ENCODE measurements at regions not wholly inside any gene's neighbourhood (a gene's known extent, or its start where the extent isn't known, plus 50 kb on each side); places are given as distances from the start of the nearest gene placed in this dataset.

DNA sequence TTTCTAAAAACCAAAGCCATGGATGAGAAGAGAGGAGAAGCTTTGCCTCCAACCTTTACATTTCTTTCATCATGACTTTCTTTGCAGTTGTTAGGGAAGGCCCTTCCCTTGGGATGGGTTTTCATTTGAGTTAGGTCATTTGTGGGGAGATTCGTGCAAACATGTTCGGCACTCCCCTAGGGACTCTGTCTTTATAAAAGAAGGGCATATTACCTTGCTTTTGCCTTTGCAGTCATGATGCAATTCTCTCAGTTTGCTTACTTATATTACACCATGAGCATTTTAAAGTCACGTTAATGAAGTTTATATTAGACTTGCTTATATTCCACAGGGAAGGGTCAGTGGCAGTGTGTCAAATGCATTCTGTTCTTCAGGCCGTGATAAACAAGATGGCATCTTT is 289.3 kb upstream of the WWC1 start:
- H3K4me1 ChIP-seq (ENCODE audit: control insufficient read depth in 1 of 2, insufficient read depth in 2 of 2, low read length in 2 of 2) = no peaks in the 10 kb centered on the region

DNA sequence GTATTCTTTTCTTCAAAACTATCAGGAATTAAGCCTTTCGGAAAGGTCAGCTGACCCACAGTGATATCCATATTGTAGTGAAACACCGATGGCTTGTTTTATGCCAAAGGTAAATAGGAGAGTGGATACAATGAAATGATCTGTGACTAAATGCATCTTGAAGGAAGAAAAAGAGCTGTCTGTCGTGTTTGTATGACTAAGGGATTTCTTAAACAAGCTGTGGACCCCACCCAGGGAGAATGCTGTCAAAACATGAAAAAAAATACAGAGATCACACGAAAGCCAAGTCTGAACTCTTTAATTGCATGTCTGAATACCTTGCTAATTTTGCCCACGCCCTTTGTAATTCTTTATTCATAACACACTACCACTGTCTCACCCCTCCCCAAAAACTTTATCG is 286.4 kb upstream of the WWC1 start:
- Histone ChIP-seq H3K9me3 (ENCODE audit: insufficient read depth, low read depth, low read length) (no peaks in the 10 kb centered on the region), H3K79me2 (ENCODE audit: control insufficient read depth, insufficient read depth, low read length, poor library complexity) (no peaks in the 10 kb centered on the region), H2BK5ac (ENCODE audit: low read depth, low read length, poor library complexity) (no peak overlapping the region), H4K91ac (ENCODE audit: low read depth, low read length) (no peak overlapping the region), H3K23ac (ENCODE audit: low read length) (no peak overlapping the region), H2AFZ (ENCODE audit: insufficient read depth, low read length, poor library complexity) (no peak overlapping the region), H3K27me3 (ENCODE audit: insufficient read depth, low read length) (no peaks in the 10 kb centered on the region), H3K36me3 (ENCODE audit: control insufficient read depth in 1 of 2, insufficient read depth in 2 of 2, low read length in 2 of 2) (no peaks in the 10 kb centered on the region), H3K4me3 (ENCODE audit: low read depth, low read length) (no peak overlapping the region), H3K18ac (ENCODE audit: low read length) (no peak overlapping the region), H3K79me1 (ENCODE audit: low read length) (no peaks in the 10 kb centered on the region), H2BK120ac (ENCODE audit: insufficient read depth, low read length, poor library complexity) (no peak overlapping the region), H3K4me2 (ENCODE audit: low read length) (no peak overlapping the region), H2BK12ac (ENCODE audit: low read length) (no peak overlapping the region), H3K27ac (ENCODE audit: low read depth, low read length) (no peak overlapping the region), H3K9ac (ENCODE audit: low read length) (no peak overlapping the region), H3K14ac (ENCODE audit: low read length) (no peak overlapping the region), H3K4me1 (ENCODE audit: control insufficient read depth in 1 of 2, insufficient read depth in 2 of 2, low read length in 2 of 2) (no peaks in the 10 kb centered on the region), H2AK5ac (ENCODE audit: low read length) (no peak overlapping the region), H4K8ac (ENCODE audit: low read depth, low read length) (no peak overlapping the region), H4K12ac (ENCODE audit: low read depth, low read length) (no peak overlapping the region), H3K4ac (ENCODE audit: low read depth, low read length) (no peak overlapping the region)
- no CpG with 5 or more reads among the region's 6 CpGs for WGBS (ENCODE audit: extremely low coverage, insufficient coverage, insufficient read length)
- no peak for DNase-seq

More for the DNA sequence above, 289.3 kb upstream of the WWC1 start:
- H3K9ac ChIP-seq (ENCODE audit: low read length) = no peak overlapping the region
- no peaks in the 10 kb centered on the region for H3K27me3 ChIP-seq (ENCODE audit: insufficient read depth, low read length)
- no peak overlapping the region for H3K4me2 ChIP-seq (ENCODE audit: low read length)
- no peak overlapping the region for H3K27ac ChIP-seq (ENCODE audit: low read depth, low read length)
- no peaks in the 10 kb centered on the region for H3K36me3 ChIP-seq (ENCODE audit: control insufficient read depth in 1 of 2, insufficient read depth in 2 of 2, low read length in 2 of 2)
- no peak overlapping the region for H2AFZ ChIP-seq (ENCODE audit: insufficient read depth, low read length, poor library complexity)
- no peaks in the 10 kb centered on the region for H3K9me3 ChIP-seq (ENCODE audit: insufficient read depth, low read depth, low read length)
- H3K4me3 ChIP-seq (ENCODE audit: low read depth, low read length) = no peak overlapping the region
- H2BK5ac ChIP-seq (ENCODE audit: low read depth, low read length, poor library complexity) = no peak overlapping the region
- no peak overlapping the region for H2BK120ac ChIP-seq (ENCODE audit: insufficient read depth, low read length, poor library complexity)
- no peak overlapping the region for H4K8ac ChIP-seq (ENCODE audit: low read depth, low read length)
- no CpG with 5 or more reads among the region's 4 CpGs for WGBS (ENCODE audit: extremely low coverage, insufficient coverage, insufficient read length)
- DNase-seq = no peak
- no peak overlapping the region for H2AK5ac ChIP-seq (ENCODE audit: low read length)
- no peak overlapping the region for H3K23ac ChIP-seq (ENCODE audit: low read length)
- no peak overlapping the region for H3K14ac ChIP-seq (ENCODE audit: low read length)
- no peak overlapping the region for H2BK12ac ChIP-seq (ENCODE audit: low read length)
- no peak overlapping the region for H4K12ac ChIP-seq (ENCODE audit: low read depth, low read length)
- H3K79me1 ChIP-seq (ENCODE audit: low read length) = no peaks in the 10 kb centered on the region
- no peaks in the 10 kb centered on the region for H3K79me2 ChIP-seq (ENCODE audit: control insufficient read depth, insufficient read depth, low read length, poor library complexity)
- H3K18ac ChIP-seq (ENCODE audit: low read length) = no peak overlapping the region
- no peak overlapping the region for H4K91ac ChIP-seq (ENCODE audit: low read depth, low read length)
- H3K4ac ChIP-seq (ENCODE audit: low read depth, low read length) = no peak overlapping the region

DNA sequence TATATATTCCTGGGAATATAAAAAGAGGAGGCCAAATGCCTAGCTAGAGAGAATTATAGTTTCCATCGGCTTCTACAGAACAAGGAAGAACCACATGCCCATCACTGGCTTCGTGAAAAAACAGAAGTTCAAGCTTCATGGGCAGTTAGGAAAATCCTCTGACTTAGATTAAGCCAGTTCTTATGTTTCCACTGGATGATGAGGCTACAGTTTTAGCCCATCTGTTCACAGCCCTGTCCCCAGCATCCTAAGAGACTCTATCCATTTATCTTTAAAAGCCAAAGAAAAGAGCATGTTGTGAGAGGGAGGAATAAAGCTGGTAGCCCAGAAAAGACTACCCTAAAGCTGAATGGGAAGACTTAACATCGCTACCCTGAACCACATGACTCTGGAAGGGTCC is 285.5 kb upstream of the WWC1 start:
- no peak overlapping the region for H2AFZ ChIP-seq (ENCODE audit: insufficient read depth, low read length, poor library complexity)
- no peak overlapping the region for H4K12ac ChIP-seq (ENCODE audit: low read depth, low read length)
- H2BK12ac ChIP-seq (ENCODE audit: low read length) = no peak overlapping the region
- H3K4me3 ChIP-seq (ENCODE audit: low read depth, low read length) = no peak overlapping the region
- no peak overlapping the region for H4K91ac ChIP-seq (ENCODE audit: low read depth, low read length)
- H2BK5ac ChIP-seq (ENCODE audit: low read depth, low read length, poor library complexity) = no peak overlapping the region
- no peak overlapping the region for H2BK120ac ChIP-seq (ENCODE audit: insufficient read depth, low read length, poor library complexity)
- no peak overlapping the region for H3K18ac ChIP-seq (ENCODE audit: low read length)
- no peak for DNase-seq
- no peaks in the 10 kb centered on the region for H3K9me3 ChIP-seq (ENCODE audit: insufficient read depth, low read depth, low read length)
- no peaks in the 10 kb centered on the region for H3K27me3 ChIP-seq (ENCODE audit: insufficient read depth, low read length)
- H2AK5ac ChIP-seq (ENCODE audit: low read length) = no peak overlapping the region
- no peak overlapping the region for H3K9ac ChIP-seq (ENCODE audit: low read length)
- no peak overlapping the region for H3K14ac ChIP-seq (ENCODE audit: low read length)
- H3K4me1 ChIP-seq (ENCODE audit: control insufficient read depth in 1 of 2, insufficient read depth in 2 of 2, low read length in 2 of 2) = no peaks in the 10 kb centered on the region
- H3K4ac ChIP-seq (ENCODE audit: low read depth, low read length) = no peak overlapping the region
- H3K79me1 ChIP-seq (ENCODE audit: low read length) = no peaks in the 10 kb centered on the region
- no peaks in the 10 kb centered on the region for H3K79me2 ChIP-seq (ENCODE audit: control insufficient read depth, insufficient read depth, low read length, poor library complexity)
- H3K23ac ChIP-seq (ENCODE audit: low read length) = no peak overlapping the region
- no peak overlapping the region for H3K27ac ChIP-seq (ENCODE audit: low read depth, low read length)
- no peak overlapping the region for H4K8ac ChIP-seq (ENCODE audit: low read depth, low read length)
- H3K36me3 ChIP-seq (ENCODE audit: control insufficient read depth in 1 of 2, insufficient read depth in 2 of 2, low read length in 2 of 2) = no peaks in the 10 kb centered on the region
- no peak overlapping the region for H3K4me2 ChIP-seq (ENCODE audit: low read length)
- WGBS (ENCODE audit: extremely low coverage, insufficient coverage, insufficient read length) = no CpG with 5 or more reads among the region's 3 CpGs

DNA sequence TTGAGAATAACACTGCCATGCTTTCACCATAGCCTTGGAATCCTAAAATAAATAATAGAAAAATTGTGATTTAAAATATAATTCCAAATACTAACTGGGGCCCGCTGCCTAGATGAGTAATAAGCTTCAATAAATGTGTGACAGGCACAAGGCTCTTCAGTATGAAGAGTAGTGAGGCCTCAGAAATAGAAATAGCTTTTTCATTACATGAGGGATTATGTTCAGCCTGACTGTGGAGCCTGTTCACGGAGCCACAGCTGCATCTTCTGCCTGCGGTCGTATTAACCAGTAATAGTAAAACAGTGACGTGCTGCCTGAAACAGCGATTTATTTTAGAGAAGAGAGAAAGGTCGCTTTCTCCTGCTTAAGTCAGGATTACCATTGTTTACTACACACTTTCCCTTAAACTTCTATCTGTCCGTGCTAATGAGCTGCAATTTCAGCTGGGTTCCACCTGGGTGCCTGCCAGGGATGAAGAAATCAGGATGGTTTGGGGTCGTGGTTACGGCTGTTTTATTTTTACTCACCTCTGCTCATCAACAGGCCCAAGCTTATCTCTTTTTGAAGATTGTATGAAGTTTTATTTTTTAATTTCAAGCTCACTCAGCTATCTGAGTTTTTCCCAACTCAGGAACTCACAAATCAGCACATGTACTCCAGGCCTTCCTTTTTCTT is 284.9 kb upstream of the WWC1 start:
- Histone ChIP-seq H3K4me1 (ENCODE audit: control insufficient read depth in 1 of 2, insufficient read depth in 2 of 2, low read length in 2 of 2) (no peaks in the 10 kb centered on the region), H3K27me3 (ENCODE audit: insufficient read depth, low read length) (no peaks in the 10 kb centered on the region), H3K23ac (ENCODE audit: low read length) (no peak overlapping the region), H3K4me3 (ENCODE audit: low read depth, low read length) (no peak overlapping the region), H3K4me2 (ENCODE audit: low read length) (no peak overlapping the region), H3K79me2 (ENCODE audit: control insufficient read depth, insufficient read depth, low read length, poor library complexity) (no peaks in the 10 kb centered on the region), H4K91ac (ENCODE audit: low read depth, low read length) (no peak overlapping the region), H3K14ac (ENCODE audit: low read length) (no peak overlapping the region), H3K9me3 (ENCODE audit: insufficient read depth, low read depth, low read length) (no peaks in the 10 kb centered on the region), H3K79me1 (ENCODE audit: low read length) (no peaks in the 10 kb centered on the region), H2BK12ac (ENCODE audit: low read length) (no peak overlapping the region), H4K8ac (ENCODE audit: low read depth, low read length) (no peak overlapping the region), H2AFZ (ENCODE audit: insufficient read depth, low read length, poor library complexity) (no peak overlapping the region), H3K18ac (ENCODE audit: low read length) (no peak overlapping the region), H3K4ac (ENCODE audit: low read depth, low read length) (no peak overlapping the region), H3K36me3 (ENCODE audit: control insufficient read depth in 1 of 2, insufficient read depth in 2 of 2, low read length in 2 of 2) (no peaks in the 10 kb centered on the region), H4K12ac (ENCODE audit: low read depth, low read length) (no peak overlapping the region), H3K9ac (ENCODE audit: low read length) (no peak overlapping the region), H2BK120ac (ENCODE audit: insufficient read depth, low read length, poor library complexity) (no peak overlapping the region), H3K27ac (ENCODE audit: low read depth, low read length) (no peak overlapping the region), H2AK5ac (ENCODE audit: low read length) (no peak overlapping the region), H2BK5ac (ENCODE audit: low read depth, low read length, poor library complexity) (no peak overlapping the region)
- WGBS (ENCODE audit: extremely low coverage, insufficient coverage, insufficient read length) = no CpG with 5 or more reads among the region's 10 CpGs
- no peak for DNase-seq

Data from trophoblast cell (in vitro differentiated cells and primary cell).